ENCODE measurements at regions not wholly inside any gene's neighbourhood (a gene's known extent, or its start where the extent isn't known, plus 50 kb on each side); places are given as distances from the start of the nearest gene placed in this dataset.
"Not testable (repeated sequence)": the region's sequence is repeated elsewhere in the genome, so short reads cannot be mapped to it uniquely, and the experiment has no call there.

GRCh38 chr9:79485258-79485657 is 86.5 kb upstream of the TLE4 start:
- peaks cover 8% of the 10 kb centered on the region for H3K4me1 ChIP-seq
- no peak for DNase-seq
- WGBS, 2 donors: 61 to 62% methylated on average over 3 of the region's 3 CpGs
- H3K27me3 ChIP-seq: no peaks in the 10 kb centered on the region
- no peak overlapping the region for H3K4me3 ChIP-seq
- H3K27ac ChIP-seq: no peak overlapping the region
- TF ChIP-seq CTCF (IDR thresholded peaks at IDR 0.05): no peak
- no peak for TF ChIP-seq POLR2A (IDR thresholded peaks at IDR 0.05)
- no peaks in the 10 kb centered on the region for H3K36me3 ChIP-seq (ENCODE audit: low read depth, missing control alignments)
- no peaks in the 10 kb centered on the region for H3K9me3 ChIP-seq
- intact Hi-C loops (cut with DNase I; ENCODE audit: low total_unique reads): no loop called here

- Histone ChIP-seq H3K27ac (peak overlapping the region; percentile 50 to 59), H3K9me3 (no peaks in the 10 kb centered on the region), H3K4me3 (no peak overlapping the region), H3K4me1 (peaks cover 8% of the 10 kb centered on the region), H3K27me3 (no peaks in the 10 kb centered on the region), H3K36me3 (ENCODE audit: low read depth, missing control alignments) (no peaks in the 10 kb centered on the region)
- 23 to 53% methylated on average over 6 of the region's 6 CpGs for WGBS, 2 donors
- no peak for TF ChIP-seq CTCF (IDR thresholded peaks at IDR 0.05)
- TF ChIP-seq POLR2A (IDR thresholded peaks at IDR 0.05): no peak
- intact Hi-C loops (cut with DNase I; ENCODE audit: low total_unique reads): no loop called here
- DNase-seq: peak; percentile 88
Measured at GRCh38 chr9:79489261-79490000, 82.3 kb upstream of the TLE4 start.

GRCh38 chr9:79490657-79491248 is 81.0 kb upstream of the TLE4 start:
- Histone ChIP-seq H3K4me1 (peaks cover 8% of the 10 kb centered on the region), H3K36me3 (ENCODE audit: low read depth, missing control alignments) (no peaks in the 10 kb centered on the region), H3K4me3 (no peak overlapping the region), H3K9me3 (no peaks in the 10 kb centered on the region), H3K27ac (no peak overlapping the region), H3K27me3 (no peaks in the 10 kb centered on the region)
- 55 to 56% methylated on average over 3 of the region's 3 CpGs for WGBS, 2 donors
- no peak for DNase-seq
- intact Hi-C loops (cut with DNase I; ENCODE audit: low total_unique reads): no loop called here
- TF ChIP-seq POLR2A (IDR thresholded peaks at IDR 0.05): no peak
- no peak for TF ChIP-seq CTCF (IDR thresholded peaks at IDR 0.05)

- TF ChIP-seq CTCF (IDR thresholded peaks at IDR 0.05) (no peak), POLR2A (IDR thresholded peaks at IDR 0.05) (no peak)
- no peaks in the 10 kb centered on the region for H3K36me3 ChIP-seq (ENCODE audit: low read depth, missing control alignments)
- no peaks in the 10 kb centered on the region for H3K9me3 ChIP-seq
- WGBS, 2 donors: 86 to 88% methylated on average over 3 of the region's 3 CpGs
- no peak overlapping the region for H3K4me3 ChIP-seq
- intact Hi-C loops (cut with DNase I; ENCODE audit: low total_unique reads): no loop called here
- no peak overlapping the region for H3K27ac ChIP-seq
- H3K27me3 ChIP-seq: no peaks in the 10 kb centered on the region
- peaks cover 8% of the 10 kb centered on the region for H3K4me1 ChIP-seq
- DNase-seq: no peak
Measured at GRCh38 chr9:79492092-79493009, 79.4 kb upstream of the TLE4 start.

- WGBS, 2 donors: 92 to 95% methylated on average over 20 to 25 of the region's 25 CpGs
- H3K4me3 ChIP-seq; DNase-seq; H3K36me3 ChIP-seq (ENCODE audit: low read depth, missing control alignments); intact Hi-C loops (cut with DNase I; ENCODE audit: low total_unique reads); H3K27me3 ChIP-seq; H3K27ac ChIP-seq; H3K4me1 ChIP-seq; H3K9me3 ChIP-seq: not testable (repeated sequence)
Measured at GRCh38 chr9:79500196-79500864, 71.4 kb upstream of the TLE4 start.

Data from testis (tissue), 2 donors.